HAP-1 (cell line): ENCODE measurements at regions not wholly inside any gene's neighbourhood (a gene's known extent, or its start where the extent isn't known, plus 50 kb on each side); places are given as distances from the start of the nearest gene placed in this dataset.

Experiments
- DNase-seq, 2 experiments: peaks; one replicate each; pipeline ENCODE4 v3.0.0-alpha.2; 2016 to 2020; ENCODE audit warnings: low spot score in 2 of 2
- H3K27me3 ChIP-seq: fragments of 250-450 bp; sonication (Bioruptor Pico); 2 replicates; pipeline ENCODE4 v1.5.1; 2020; ENCODE audit warnings: low read depth, mild to moderate bottlenecking, moderate library complexity
- H3K36me3 ChIP-seq: fragments of 250-450 bp; sonication (Bioruptor Pico); replicated peaks from 2 replicates; pipeline ENCODE4 v1.5.1; 2020; ENCODE audit warnings: mild to moderate bottlenecking
- H3K4me1 ChIP-seq: fragments of 250-450 bp; sonication (Bioruptor Pico); 2 replicates; pipeline ENCODE4 v1.5.1; 2020; ENCODE audit warnings: mild to moderate bottlenecking
- H3K4me3 ChIP-seq: fragments of 250-450 bp; sonication (Bioruptor Pico); 2 replicates; pipeline ENCODE4 v1.5.1; 2020; ENCODE audit warnings: mild to moderate bottlenecking, moderate library complexity
- H3K9me3 ChIP-seq: fragments of 250-450 bp; sonication (Bioruptor Pico); 2 replicates; pipeline ENCODE4 v1.5.1; 2020; ENCODE audit warnings: mild to moderate bottlenecking, moderate library complexity
- in situ Hi-C: fragments of 300-500 bp; cut with MboI; formaldehyde crosslinking; loops from 3 replicates; pipeline ENCODE4 v1.14.3; 2020; ENCODE audit warnings: low sequenced_read_pairs, inconsistent platforms, mixed read lengths

DNA sequence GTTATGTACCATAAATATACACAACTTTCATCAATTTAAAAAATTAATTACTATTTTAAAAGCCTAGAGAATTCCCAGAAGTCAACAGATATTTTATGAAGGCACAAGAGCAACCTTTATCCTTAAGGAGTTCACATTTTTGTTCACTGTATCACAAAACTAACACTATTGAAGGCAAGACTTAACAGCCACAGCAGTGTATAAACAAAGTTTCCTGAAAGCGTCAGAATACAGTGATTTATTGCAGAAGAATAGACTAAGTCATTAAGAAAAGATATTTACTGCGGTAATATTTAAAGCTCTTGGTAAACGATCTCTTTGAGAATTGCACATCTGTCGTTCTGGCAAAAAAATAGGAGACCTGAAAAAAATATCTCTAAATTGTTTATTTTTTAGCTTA lies 419.3 kb upstream of the NBEA start:
- Histone ChIP-seq H3K9me3 (no peaks in the 10 kb centered on the region), H3K27me3 (no peaks in the 10 kb centered on the region), H3K4me3 (no peak overlapping the region), H3K4me1 (peaks cover 5% of the 10 kb centered on the region; the same call in 1 of the 2 replicates), H3K36me3 (no peaks in the 10 kb centered on the region)
- in situ Hi-C loops: no loop called here
- DNase-seq: no peak

DNA sequence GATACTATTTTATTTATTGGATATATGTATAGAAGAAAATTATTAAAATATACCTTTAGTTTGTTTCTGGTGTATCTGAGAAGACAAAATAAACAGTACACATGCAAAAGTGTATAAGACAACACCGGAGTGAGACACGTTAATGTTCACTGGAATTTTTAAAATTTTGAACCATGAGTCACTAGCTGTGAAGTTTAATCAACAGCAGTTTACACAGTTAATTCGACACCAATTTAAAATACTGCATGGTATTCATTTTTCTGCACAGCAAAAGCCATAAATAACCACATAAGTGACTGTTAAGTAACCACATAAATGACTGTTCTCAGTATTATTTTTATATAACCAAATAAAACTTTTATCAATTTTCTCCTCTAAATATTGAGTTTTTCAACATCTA lies 418.7 kb upstream of the NBEA start:
- DNase-seq: no peak
- Histone ChIP-seq H3K9me3 (no peaks in the 10 kb centered on the region), H3K36me3 (no peaks in the 10 kb centered on the region), H3K27me3 (no peaks in the 10 kb centered on the region), H3K4me1 (peaks cover 5% of the 10 kb centered on the region; the same call in 1 of the 2 replicates), H3K4me3 (no peak overlapping the region)
- in situ Hi-C loops: no loop called here

GRCh38 chr13:34533941-34534340 lies 408.1 kb upstream of the NBEA start:
- DNase-seq: no peak
- in situ Hi-C loops: no loop called here
- no peaks in the 10 kb centered on the region for H3K4me1 ChIP-seq
- H3K4me3 ChIP-seq: no peak overlapping the region
- H3K36me3 ChIP-seq: no peaks in the 10 kb centered on the region
- H3K27me3 ChIP-seq: no peaks in the 10 kb centered on the region
- no peaks in the 10 kb centered on the region for H3K9me3 ChIP-seq

- no peaks in the 10 kb centered on the region for H3K9me3 ChIP-seq
- no peaks in the 10 kb centered on the region for H3K4me1 ChIP-seq
- H3K27me3 ChIP-seq: no peaks in the 10 kb centered on the region
- no peak overlapping the region for H3K4me3 ChIP-seq
- DNase-seq: no peak
- H3K36me3 ChIP-seq: no peaks in the 10 kb centered on the region
- in situ Hi-C loops: no loop called here
These were observed 399.7 kb upstream of the NBEA start for GRCh38 chr13:34542321-34542720.

DNA sequence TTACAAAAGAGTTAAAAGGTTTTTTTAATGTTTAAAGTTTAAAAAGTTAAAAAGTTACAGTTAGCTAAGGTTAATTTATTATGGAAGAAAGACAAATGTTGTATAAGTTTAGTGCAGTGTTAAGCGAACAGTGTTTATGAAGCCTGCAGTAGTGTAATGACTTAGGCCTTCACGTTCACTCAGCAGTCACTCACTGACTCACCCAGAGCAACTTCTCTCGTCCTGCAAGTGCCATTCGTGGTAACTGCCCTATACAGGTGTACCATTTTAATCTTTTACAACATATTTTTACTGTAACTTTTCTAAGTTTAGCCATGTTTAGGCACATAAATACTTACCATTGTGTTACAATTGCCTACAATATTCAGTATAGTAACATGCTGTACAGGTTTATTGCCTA lies 398.2 kb upstream of the NBEA start:
- H3K36me3 ChIP-seq: no peaks in the 10 kb centered on the region
- no peaks in the 10 kb centered on the region for H3K9me3 ChIP-seq
- H3K4me1 ChIP-seq: no peaks in the 10 kb centered on the region
- H3K4me3 ChIP-seq: no peak overlapping the region
- no peak for DNase-seq
- in situ Hi-C loops: no loop called here
- no peaks in the 10 kb centered on the region for H3K27me3 ChIP-seq

DNA sequence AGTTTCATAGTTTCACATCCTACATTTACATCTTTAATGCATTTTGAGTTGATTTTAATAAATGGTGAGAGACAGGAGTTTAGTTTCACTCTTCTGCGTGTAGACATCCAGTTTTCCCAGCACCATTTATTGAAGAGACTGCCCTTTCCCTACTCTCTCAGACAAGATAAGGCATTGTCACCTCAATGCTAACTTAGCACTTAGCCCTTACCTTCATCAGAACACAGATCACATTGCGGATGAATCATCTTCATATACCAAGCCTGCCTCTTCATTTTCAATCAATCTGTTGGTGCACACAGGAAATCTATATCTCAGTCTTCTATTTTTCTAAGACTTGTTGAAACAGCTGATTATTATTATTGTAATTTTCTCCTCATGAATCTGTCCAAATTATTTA lies 396.6 kb upstream of the NBEA start:
- no peaks in the 10 kb centered on the region for H3K9me3 ChIP-seq
- H3K27me3 ChIP-seq: no peaks in the 10 kb centered on the region
- in situ Hi-C loops: no loop called here
- H3K4me3 ChIP-seq: no peak overlapping the region
- no peaks in the 10 kb centered on the region for H3K36me3 ChIP-seq
- no peaks in the 10 kb centered on the region for H3K4me1 ChIP-seq
- DNase-seq: no peak

DNA sequence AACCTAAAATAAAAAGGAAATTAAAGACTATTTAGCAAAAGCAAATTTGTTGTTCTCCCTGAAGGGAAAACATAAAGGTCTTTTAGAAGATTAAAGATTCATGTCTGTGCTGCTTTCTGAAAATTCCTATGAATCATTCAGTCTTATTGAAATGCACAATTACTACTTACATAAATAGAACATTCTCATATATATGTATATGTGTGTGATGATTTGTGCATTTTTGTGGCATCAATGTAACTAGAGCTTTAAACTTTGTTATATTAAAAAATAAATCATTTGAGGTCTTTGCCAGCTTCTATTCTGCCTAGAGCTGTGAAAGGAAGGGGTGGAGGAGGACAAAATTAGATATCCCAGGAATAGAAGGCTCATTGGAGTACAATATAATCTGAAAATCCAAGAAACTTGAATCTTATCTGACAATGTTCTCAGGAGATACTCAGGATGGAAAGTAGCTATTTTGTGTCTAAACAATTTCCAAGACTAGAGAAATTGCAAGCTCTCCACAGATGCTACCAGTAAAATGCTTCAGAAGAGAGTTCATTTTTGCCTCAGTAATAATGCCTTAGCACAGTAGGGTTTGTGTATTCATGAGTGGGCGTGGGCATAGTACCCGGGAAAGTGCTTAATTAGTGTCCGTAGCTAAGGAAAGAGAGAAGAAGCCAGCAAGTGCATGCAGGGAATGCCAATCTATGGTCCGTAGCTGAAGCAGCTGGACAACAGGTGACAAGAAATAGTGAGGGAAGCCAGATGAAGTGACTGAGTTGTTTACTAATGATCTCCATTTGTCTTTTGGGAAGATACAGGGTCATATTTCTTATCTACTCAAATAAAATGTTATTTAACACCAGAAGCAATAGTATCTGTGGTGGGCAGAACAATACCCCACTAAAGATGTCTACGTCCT lies 395.5 kb upstream of the NBEA start:
- in situ Hi-C loops: no loop called here
- DNase-seq: no peak
- H3K4me1 ChIP-seq: no peaks in the 10 kb centered on the region
- H3K4me3 ChIP-seq: no peak overlapping the region
- H3K9me3 ChIP-seq: no peaks in the 10 kb centered on the region
- no peaks in the 10 kb centered on the region for H3K36me3 ChIP-seq
- H3K27me3 ChIP-seq: no peaks in the 10 kb centered on the region

DNA sequence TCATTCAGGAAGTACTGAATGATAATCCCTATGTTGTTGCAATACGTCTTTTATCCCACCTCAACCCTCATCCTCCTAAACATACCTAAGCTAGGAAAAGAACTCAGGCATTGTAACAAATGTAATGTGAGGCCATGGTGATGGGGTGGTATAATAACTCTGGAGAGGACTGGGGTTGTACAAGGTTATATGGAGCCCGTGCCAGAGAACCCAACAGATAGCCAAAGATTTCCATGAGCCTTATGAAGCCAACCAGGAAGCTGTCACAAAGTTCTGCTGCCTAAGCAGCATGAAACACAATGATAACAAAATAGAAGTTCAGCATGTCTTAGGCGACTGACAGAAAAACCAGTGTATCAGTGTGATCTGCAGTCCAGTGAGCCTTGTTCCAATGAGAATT lies 394.1 kb upstream of the NBEA start:
- Histone ChIP-seq H3K36me3 (no peaks in the 10 kb centered on the region), H3K4me3 (no peak overlapping the region), H3K4me1 (no peaks in the 10 kb centered on the region), H3K9me3 (no peaks in the 10 kb centered on the region), H3K27me3 (no peaks in the 10 kb centered on the region)
- in situ Hi-C loops: no loop called here
- DNase-seq: no peak

- in situ Hi-C loops: no loop called here
- Histone ChIP-seq H3K27me3 (no peaks in the 10 kb centered on the region), H3K36me3 (no peaks in the 10 kb centered on the region), H3K9me3 (no peaks in the 10 kb centered on the region), H3K4me3 (no peak overlapping the region), H3K4me1 (no peaks in the 10 kb centered on the region)
- DNase-seq: no peak
These were observed 388.7 kb upstream of the NBEA start for GRCh38 chr13:34553376-34553775.

GRCh38 chr13:34555988-34556387 lies 386.1 kb upstream of the NBEA start:
- H3K27me3 ChIP-seq: no peaks in the 10 kb centered on the region
- no peak overlapping the region for H3K4me3 ChIP-seq
- H3K9me3 ChIP-seq: no peaks in the 10 kb centered on the region
- H3K4me1 ChIP-seq: no peaks in the 10 kb centered on the region
- in situ Hi-C loops: no loop called here
- no peak for DNase-seq
- H3K36me3 ChIP-seq: no peaks in the 10 kb centered on the region

GRCh38 chr13:34561033-34561432 lies 381.0 kb upstream of the NBEA start:
- in situ Hi-C loops: no loop called here
- H3K4me1 ChIP-seq: no peaks in the 10 kb centered on the region

DNA sequence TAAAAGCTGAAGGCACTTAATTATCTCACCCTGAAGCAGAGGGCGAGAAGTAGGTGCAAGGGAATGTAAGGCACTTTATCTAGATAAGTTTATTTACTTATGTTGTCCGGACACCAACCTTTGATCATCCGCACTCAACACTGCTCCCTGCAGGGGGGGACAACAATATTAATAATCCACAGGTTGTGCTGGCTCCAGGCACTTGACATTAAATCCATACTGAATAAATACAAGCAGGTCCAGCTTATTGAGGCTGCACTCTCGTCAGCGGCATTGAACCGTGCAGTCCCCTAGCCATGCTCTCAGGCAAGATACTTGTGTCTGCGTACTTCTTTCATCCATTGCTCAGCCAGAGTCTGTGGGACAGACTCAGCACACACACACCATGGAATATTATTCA lies 374.5 kb upstream of the NBEA start:
- Histone ChIP-seq H3K4me3 (no peak overlapping the region), H3K36me3 (no peaks in the 10 kb centered on the region), H3K4me1 (no peaks in the 10 kb centered on the region), H3K9me3 (no peaks in the 10 kb centered on the region), H3K27me3 (no peaks in the 10 kb centered on the region)
- no peak for DNase-seq
- in situ Hi-C loops: no loop called here

More at GRCh38 chr13:34561033-34561432, 381.0 kb upstream of the NBEA start:
- Histone ChIP-seq H3K9me3 (no peaks in the 10 kb centered on the region), H3K36me3 (no peaks in the 10 kb centered on the region), H3K27me3 (no peaks in the 10 kb centered on the region), H3K4me3 (no peak overlapping the region)
- DNase-seq: no peak

DNA sequence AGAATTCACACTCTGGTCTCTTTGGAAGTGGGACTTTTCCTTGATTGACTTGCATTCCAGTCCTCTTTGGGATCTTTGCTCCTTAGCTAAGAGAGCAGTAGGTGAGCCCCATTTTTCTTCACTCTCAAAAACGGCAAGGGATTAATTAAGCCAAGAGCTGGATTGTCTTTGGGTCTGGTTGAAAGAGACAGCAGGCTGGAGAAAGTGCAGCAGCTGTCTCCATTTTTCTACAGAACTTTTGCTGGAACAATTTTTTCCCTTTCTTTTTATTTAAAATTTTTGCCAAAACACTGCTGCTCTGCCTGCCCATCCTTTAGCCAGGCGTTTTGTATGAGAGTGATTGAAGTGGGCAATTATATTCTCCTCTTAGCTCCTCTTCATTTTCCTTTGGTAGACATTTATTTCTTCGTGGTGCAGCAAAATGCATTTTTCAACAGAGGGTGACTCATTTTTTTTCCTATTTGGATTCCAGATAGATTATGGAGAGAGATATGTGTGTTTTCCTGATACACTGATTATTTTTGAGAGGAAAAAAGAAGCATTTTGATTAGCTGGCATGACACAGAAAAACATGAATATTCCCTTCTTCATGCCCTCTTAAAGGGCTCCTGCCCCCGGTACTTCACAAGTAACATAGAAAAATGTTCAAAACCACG lies 371.2 kb upstream of the NBEA start:
- no peaks in the 10 kb centered on the region for H3K9me3 ChIP-seq
- H3K27me3 ChIP-seq: no peaks in the 10 kb centered on the region
- in situ Hi-C loops: no loop called here
- H3K4me3 ChIP-seq: no peak overlapping the region
- no peaks in the 10 kb centered on the region for H3K4me1 ChIP-seq
- no peak for DNase-seq
- H3K36me3 ChIP-seq: no peaks in the 10 kb centered on the region

DNA sequence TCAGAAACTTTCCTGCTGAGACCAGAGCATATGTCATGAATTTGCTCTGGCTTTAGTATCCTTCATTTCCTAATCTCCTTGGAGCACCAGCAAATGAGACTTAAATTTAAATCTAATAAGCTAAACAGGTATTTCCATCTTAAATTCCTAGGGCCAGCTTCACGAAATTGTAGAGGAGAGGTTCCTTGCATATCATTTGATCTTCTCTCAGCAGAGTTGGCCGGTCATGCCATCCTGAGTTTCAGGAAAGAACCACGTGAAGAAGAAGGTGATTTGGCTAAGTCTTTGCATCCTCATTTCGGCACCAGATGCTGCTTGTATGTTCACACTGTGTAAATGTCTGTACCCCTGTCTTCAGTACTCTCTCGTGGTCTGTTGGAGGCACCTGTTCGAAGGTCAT lies 370.4 kb upstream of the NBEA start:
- no peak for DNase-seq
- in situ Hi-C loops: no loop called here

More for the DNA sequence above, 370.4 kb upstream of the NBEA start:
- no peaks in the 10 kb centered on the region for H3K4me1 ChIP-seq
- no peaks in the 10 kb centered on the region for H3K27me3 ChIP-seq
- no peaks in the 10 kb centered on the region for H3K36me3 ChIP-seq
- no peak overlapping the region for H3K4me3 ChIP-seq
- no peaks in the 10 kb centered on the region for H3K9me3 ChIP-seq
